H1 (cell line): ENCODE measurements at regions not wholly inside any gene's neighbourhood (a gene's known extent, or its start where the extent isn't known, plus 50 kb on each side); places are given as distances from the start of the nearest gene placed in this dataset.

Experiments used
- CTCF ChIA-PET: fragments of 300-600 bp; sonication (Branson Sonifier 250); formaldehyde crosslinking; loops from one replicate; lab custom pipeline; 2021; ENCODE audit not compliant: partially characterized antibody; lab: Charles Lee
- POLR2A ChIA-PET: fragments of 300-600 bp; sonication (Branson Sonifier 250); formaldehyde crosslinking; loops from one replicate; lab custom pipeline; 2021; ENCODE audit warnings: inconsistent platforms; ENCODE audit not compliant: partially characterized antibody; lab: Charles Lee
- DNase-seq, 2 experiments: peaks; one replicate each; pipeline versions ENCODE4 v3.0.0 to v3.0.0-alpha.2; 2010 to 2022; ENCODE audit warnings: low spot score in 2 of 2, low read depth in 1 of 2, mixed read lengths in 1 of 2
- FAIRE-seq: peaks from 2 replicates; lab custom pipeline; 2011; peaks lifted over from hg19 to GRCh38; lab: Jason Lieb, UNC
- H2AFZ ChIP-seq: 2 replicates; pipeline ENCODE4 v1.8.1; 2012; ENCODE audit warnings: low read length, inconsistent platforms
- H2AK5ac ChIP-seq: 2 replicates; pipeline ENCODE4 v1.6.1; 2013; ENCODE audit warnings: low read depth, low read length
- H2BK120ac ChIP-seq: replicated peaks from 2 replicates; pipeline ENCODE3; 2013; ENCODE audit warnings: low read depth, low read length, inconsistent platforms
- H2BK12ac ChIP-seq: 2 replicates; pipeline ENCODE4 v1.6.1; 2013; ENCODE audit warnings: low read depth, low read length
- H2BK15ac ChIP-seq: 2 replicates; pipeline ENCODE4 v1.6.1; 2013; ENCODE audit warnings: low read length
- H2BK20ac ChIP-seq: 2 replicates; pipeline ENCODE4 v1.6.1; 2013; ENCODE audit warnings: low read length
- H2BK5ac ChIP-seq: 2 replicates; pipeline ENCODE4 v1.6.1; 2013; ENCODE audit warnings: low read depth, low read length
- H3K14ac ChIP-seq: 2 replicates; pipeline ENCODE4 v1.6.1; 2013; ENCODE audit warnings: inconsistent platforms; ENCODE audit not compliant: insufficient read length
- H3K18ac ChIP-seq: 2 replicates; pipeline ENCODE4 v1.6.1; 2013; ENCODE audit warnings: low read length; ENCODE audit errors: extremely low read depth
- H3K23ac ChIP-seq: 2 replicates; pipeline ENCODE4 v1.6.1; 2013; ENCODE audit warnings: inconsistent platforms; ENCODE audit not compliant: insufficient read length
- H3K23me2 ChIP-seq: 2 replicates; pipeline ENCODE4 v1.6.1; 2013; ENCODE audit warnings: low read depth, low read length
- H3K27ac ChIP-seq: 2 replicates; pipeline ENCODE4 v1.6.1; 2011; ENCODE audit warnings: low read depth, low read length, inconsistent platforms
- H3K27me3 ChIP-seq, 4 experiments: replicated peaks in 1 of 4; 1 replicate in 1 of 4; 2 replicates in 3 of 4; pipeline versions ENCODE4 v1.6.1 to v1.8.1; 2011 to 2013; ENCODE audit warnings: low read length in 3 of 4, mild to moderate bottlenecking in 3 of 4, inconsistent platforms in 2 of 4, mixed read lengths in 2 of 4, moderate library complexity in 1 of 4; ENCODE audit not compliant: control insufficient read depth in 3 of 4, insufficient read depth in 3 of 4; ENCODE audit errors: extremely low read depth in 1 of 4
- H3K36me3 ChIP-seq, 4 experiments: 2 replicates each; pipeline versions ENCODE4 v1.6.1 to v1.8.1; 2011 to 2013; ENCODE audit warnings: mild to moderate bottlenecking in 4 of 4, low read length in 3 of 4, moderate library complexity in 2 of 4, control low read depth in 1 of 4, inconsistent platforms in 1 of 4; ENCODE audit not compliant: insufficient read depth in 4 of 4, control insufficient read depth in 2 of 4
- H3K4ac ChIP-seq: replicated peaks from 2 replicates; pipeline ENCODE3; 2013; ENCODE audit warnings: low read length, low read depth, mixed read lengths, inconsistent platforms; ENCODE audit not compliant: insufficient read length
- H3K4me1 ChIP-seq, 4 experiments: replicated peaks in 1 of 4; 1 replicate in 1 of 4; 2 replicates in 3 of 4; pipeline versions ENCODE4 v1.6.1 to v1.8.1; 2011 to 2013; ENCODE audit warnings: low read length in 3 of 4, inconsistent platforms in 2 of 4, mixed read lengths in 1 of 4; ENCODE audit not compliant: insufficient read depth in 4 of 4, control insufficient read depth in 3 of 4
- H3K4me2 ChIP-seq, 2 experiments: 2 replicates each; pipeline versions ENCODE4 v1.6.1 to v1.8.1; 2011 to 2013; ENCODE audit warnings: low read depth in 2 of 2, low read length in 2 of 2, control low read depth in 1 of 2, inconsistent platforms in 1 of 2, mild to moderate bottlenecking in 1 of 2; ENCODE audit not compliant: insufficient read depth in 1 of 2
- H3K4me3 ChIP-seq, 4 experiments: fragments of 200-600, 300-600 bp in 1 of 4; sonication (generic), shearing (Covaris generic), sonication (Bioruptor Twin) in 1 of 4; 2 replicates each; pipeline versions ENCODE4 v1.5.1 to v1.8.1; 2011 to 2016; ENCODE audit warnings: low read length in 4 of 4, low read depth in 3 of 4, control low read depth in 2 of 4, inconsistent platforms in 2 of 4, mild to moderate bottlenecking in 2 of 4, mixed read lengths in 1 of 4, moderate library complexity in 1 of 4; ENCODE audit not compliant: insufficient read depth in 2 of 4; ENCODE audit errors: extremely low read depth in 1 of 4
- H3K56ac ChIP-seq: replicated peaks from 2 replicates; pipeline ENCODE3; 2013; ENCODE audit warnings: low read depth, mild to moderate bottlenecking, mixed read lengths, low read length, inconsistent platforms; ENCODE audit not compliant: insufficient read length
- H3K79me1 ChIP-seq: 2 replicates; pipeline ENCODE4 v1.6.1; 2013; ENCODE audit warnings: low read depth, low read length, control low read depth
- H3K79me2 ChIP-seq, 2 experiments: 2 replicates each; pipeline versions ENCODE4 v1.6.1 to v1.8.1; 2012 to 2013; ENCODE audit warnings: low read length in 2 of 2, mild to moderate bottlenecking in 2 of 2, inconsistent platforms in 1 of 2; ENCODE audit not compliant: insufficient read depth in 2 of 2, control insufficient read depth in 1 of 2
- H3K9ac ChIP-seq, 4 experiments: replicated peaks in 1 of 4; 1 replicate in 1 of 4; 2 replicates in 3 of 4; pipeline versions ENCODE4 v1.6.1 to v1.8.1; 2011 to 2013; ENCODE audit warnings: low read depth in 3 of 4, low read length in 3 of 4, control low read depth in 2 of 4, mild to moderate bottlenecking in 2 of 4, moderate library complexity in 2 of 4, inconsistent platforms in 1 of 4; ENCODE audit errors: extremely low read depth in 1 of 4
- H3K9me3 ChIP-seq, 2 experiments: 2 replicates each; pipeline versions ENCODE4 v1.6.1 to v1.8.1; 2012 to 2013; ENCODE audit warnings: mild to moderate bottlenecking in 2 of 2, moderate library complexity in 2 of 2, control low read depth in 1 of 2, inconsistent platforms in 1 of 2, low read depth in 1 of 2, low read length in 1 of 2, mixed read lengths in 1 of 2; ENCODE audit not compliant: insufficient read depth in 2 of 2
- H4K20me1 ChIP-seq, 2 experiments: replicated peaks in 1 of 2; 2 replicates each; pipeline versions ENCODE3 to v1.8.1; 2011 to 2013; ENCODE audit warnings: inconsistent platforms in 2 of 2, low read length in 2 of 2, mild to moderate bottlenecking in 1 of 2; ENCODE audit not compliant: insufficient read depth in 2 of 2, control insufficient read depth in 1 of 2
- H4K5ac ChIP-seq: 2 replicates; pipeline ENCODE4 v1.6.1; 2013; ENCODE audit warnings: low read length, low read depth, mixed read lengths, inconsistent platforms; ENCODE audit not compliant: insufficient read length
- H4K8ac ChIP-seq: 2 replicates; pipeline ENCODE4 v1.8.0; 2013; ENCODE audit warnings: mild to moderate bottlenecking, moderate library complexity, low read length, inconsistent platforms; ENCODE audit not compliant: insufficient read depth; ENCODE audit errors: extremely low read depth
- H4K91ac ChIP-seq: replicated peaks from 2 replicates; pipeline ENCODE3; 2013; ENCODE audit warnings: low read length, mixed read lengths, inconsistent platforms; ENCODE audit not compliant: insufficient read length
- ATF2 ChIP-seq: IDR thresholded peaks from 2 replicates; pipeline ENCODE4 v1.6.1; 2012; ENCODE audit warnings: low read length, inconsistent platforms
- CBX8 ChIP-seq: fragments of 300-800, 300-1000 bp; sonication (generic); IDR thresholded peaks from 2 replicates; pipeline ENCODE4 v1.7.1; 2016; ENCODE audit warnings: low read depth, low read length, borderline replicate concordance
- CTBP2 ChIP-seq: IDR thresholded peaks from 2 replicates; pipeline ENCODE4 v1.7.0; 2011; ENCODE audit warnings: borderline replicate concordance, mild to moderate bottlenecking, moderate library complexity, mixed read lengths, low read length; ENCODE audit not compliant: insufficient read depth, insufficient read length
- NRF1 ChIP-seq: IDR thresholded peaks from 2 replicates; pipeline ENCODE4 v1.6.1; 2011; ENCODE audit warnings: mild to moderate bottlenecking, low read depth, low read length, improper control_type of control experiment
- POU5F1 ChIP-seq: IDR thresholded peaks from 2 replicates; pipeline ENCODE4 v1.6.1; 2011; ENCODE audit warnings: low read depth, mild to moderate bottlenecking, low read length, moderate library complexity
- RAD21 ChIP-seq, 2 experiments: IDR thresholded peaks in 1 of 2; conservative IDR thresholded peaks in 1 of 2; 2 replicates each; pipeline ENCODE4 v1.6.1; 2011; ENCODE audit warnings: low read depth in 2 of 2, low read length in 2 of 2, improper control_type of control experiment in 1 of 2, inconsistent platforms in 1 of 2, mild to moderate bottlenecking in 1 of 2, moderate library complexity in 1 of 2
- RNF2 ChIP-seq: fragments of 200-900, 300-1000 bp; sonication (generic); IDR thresholded peaks from 2 replicates; pipeline ENCODE4 v1.7.1; 2016; ENCODE audit warnings: borderline replicate concordance, low read depth, mild to moderate bottlenecking, antibody characterized with exemption, low read length; ENCODE audit not compliant: poor library complexity, severe bottlenecking; ENCODE audit errors: missing control alignments
- YY1 ChIP-seq: IDR thresholded peaks from 2 replicates; pipeline ENCODE4 v1.6.1; 2011; ENCODE audit warnings: low read depth, mild to moderate bottlenecking, low read length
- WGBS, 2 experiments: shearing (Covaris generic) in 1 of 2; methylation state at CpG; one replicate each; pipeline versions ENCODE4 v1.1.6 to v1.1.7; 2013 to 2015; ENCODE audit warnings: low lambda C conversion rate in 2 of 2, mixed read lengths in 2 of 2, inconsistent platforms in 1 of 2, low coverage in 1 of 2, missing lambda C conversion rate in 1 of 2; ENCODE audit not compliant: insufficient replicate concordance in 2 of 2, insufficient coverage in 1 of 2, insufficient read length in 1 of 2; ENCODE audit errors: extremely low coverage in 1 of 2, missing lambda C conversion rate in 1 of 2; 5-methylcytosine and 5-hydroxymethylcytosine counted together

GRCh38 chr11:116631201-116631600 lies 141.6 kb downstream of the BUD13 start:
- Histone ChIP-seq H3K4me2 (no peak overlapping the region), H3K4me1 (no peaks in the 10 kb centered on the region), H2BK12ac (no peak overlapping the region), H2BK15ac (no peak overlapping the region), H3K79me2 (no peaks in the 10 kb centered on the region), H2BK20ac (no peak overlapping the region), H3K4me3 (no peak overlapping the region), H3K9ac (no peak overlapping the region), H4K91ac (no peak overlapping the region), H2BK5ac (no peak overlapping the region), H4K20me1 (no peaks in the 10 kb centered on the region), H3K36me3 (no peaks in the 10 kb centered on the region), H3K23ac (no peak overlapping the region), H3K14ac (no peak overlapping the region), H3K9me3 (no peaks in the 10 kb centered on the region), H3K23me2 (no peaks in the 10 kb centered on the region; the same call in 1 of the 2 replicates), H4K8ac (no peak overlapping the region), H2AK5ac (no peak overlapping the region), H3K79me1 (no peaks in the 10 kb centered on the region), H2AFZ (no peak overlapping the region), H3K56ac (no peak overlapping the region), H4K5ac (no peak overlapping the region), H3K4ac (no peak overlapping the region), H3K27me3 (no peaks in the 10 kb centered on the region), H3K18ac (no peak overlapping the region), H2BK120ac (no peak overlapping the region), H3K27ac (no peak overlapping the region)
- POLR2A ChIA-PET: no interaction called here
- CTCF ChIA-PET: interaction anchor here (0.9 to 1.5 kb wide), 4 partner anchors 10 to 117 kb away, joined by 3 to 4 read pairs (median 3); no protein-coding TSS in a partner anchor
- 100% methylated on average over 3 of the region's 3 CpGs; no CpG with 5 or more reads in 1 of the 2 experiments for WGBS, 2 experiments
- no peak for FAIRE-seq
- no peak for DNase-seq
- TF ChIP-seq CBX8 (no peak), NRF1 (no peak), ATF2 (no peak), CTBP2 (no peak), RNF2 (no peak), POU5F1 (no peak), YY1 (no peak), RAD21 (IDR thresholded peaks at IDR 0.05 in 1 of 2, conservative IDR thresholded peaks at IDR 0.05 in 1 of 2; ENCODE audit: low read depth in 2 of 2, low read length in 2 of 2) (no peak)
